Tibial nerve (tissue), 4 donors: ENCODE measurements at regions not wholly inside any gene's neighbourhood (a gene's known extent, or its start where the extent isn't known, plus 50 kb on each side); places are given as distances from the start of the nearest gene placed in this dataset.
"Not testable (repeated sequence)": the region's sequence is repeated elsewhere in the genome, so short reads cannot be mapped to it uniquely, and the experiment has no call there.

ENCODE experiments used
- CTCF ChIP-seq, 5 experiments: fragments of 200-600 bp in 3 of 5; fragments of 450-650 bp in 2 of 5; sonication (generic) in 3 of 5; IDR thresholded peaks; one replicate each; pipeline ENCODE4 v1.5.1; 2016 to 2019; ENCODE audit warnings: antibody characterized with exemption in 5 of 5, mild to moderate bottlenecking in 3 of 5, moderate library complexity in 2 of 5
- EP300 ChIP-seq, 2 donors: sonication (generic); formaldehyde crosslinking; IDR thresholded peaks; one replicate each; pipeline ENCODE4 v1.6.1; 2017; ENCODE audit warnings: antibody characterized with exemption in 2 of 2, mild to moderate bottlenecking in 1 of 2
- POLR2A ChIP-seq, 2 donors: fragments of 450-650 bp; IDR thresholded peaks; one replicate each; pipeline ENCODE4 v1.6.1; 2017; ENCODE audit warnings: antibody characterized with exemption in 2 of 2, mild to moderate bottlenecking in 2 of 2, moderate library complexity in 2 of 2

DNA sequence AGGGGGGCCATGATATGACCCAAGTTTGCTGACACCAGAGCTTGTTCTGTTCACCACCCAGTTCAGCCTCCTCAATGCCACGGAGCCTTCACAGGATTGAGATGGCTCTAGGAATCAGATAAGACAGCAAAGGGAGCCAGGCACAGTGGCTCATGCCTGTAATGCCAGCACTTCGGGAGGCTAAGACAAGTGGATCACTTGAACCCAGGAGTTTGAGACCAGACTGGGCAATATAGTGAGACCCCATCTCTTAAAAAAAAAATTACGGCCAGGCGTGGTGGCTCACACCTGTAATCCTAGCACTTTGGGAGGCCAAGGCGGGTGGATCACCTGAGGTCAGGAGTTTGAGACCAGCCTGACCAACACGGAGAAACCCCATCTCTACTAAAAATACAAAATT lies 67.5 kb upstream of the USP9X start:
- TF ChIP-seq CTCF, POLR2A, EP300 (IDR thresholded peaks at IDR 0.05): not testable (repeated sequence)
